Endothelial cell (in vitro differentiated cells): ENCODE measurements at regions not wholly inside any gene's neighbourhood (a gene's known extent, or its start where the extent isn't known, plus 50 kb on each side); places are given as distances from the start of the nearest gene placed in this dataset.

Experiments
- DNase-seq: peaks from one replicate; pipeline ENCODE4 v3.0.0; 2021; ENCODE audit warnings: low spot score
- H3K27ac Mint-ChIP-seq: one replicate; pipeline ENCODE4 v1.8.0; 2021; ENCODE audit warnings: mixed read lengths, inconsistent platforms; ENCODE audit not compliant: unreplicated experiment
- H3K27me3 Mint-ChIP-seq: one replicate; pipeline ENCODE4 v1.8.0; 2021; ENCODE audit warnings: mild to moderate bottlenecking, moderate library complexity, mixed read lengths, inconsistent platforms; ENCODE audit not compliant: unreplicated experiment
- H3K36me3 Mint-ChIP-seq: one replicate; pipeline ENCODE4 v1.8.0; 2021; ENCODE audit warnings: mild to moderate bottlenecking, low read depth, mixed read lengths, inconsistent platforms; ENCODE audit not compliant: unreplicated experiment
- H3K4me1 Mint-ChIP-seq: one replicate; pipeline ENCODE4 v1.8.0; 2021; ENCODE audit warnings: mild to moderate bottlenecking, mixed read lengths, inconsistent platforms; ENCODE audit not compliant: unreplicated experiment
- H3K4me3 Mint-ChIP-seq: one replicate; pipeline ENCODE4 v1.8.0; 2021; ENCODE audit warnings: mild to moderate bottlenecking, mixed read lengths, inconsistent platforms; ENCODE audit not compliant: unreplicated experiment
- H3K9me3 Mint-ChIP-seq: one replicate; pipeline ENCODE4 v1.8.0; 2021; ENCODE audit warnings: mixed read lengths, inconsistent platforms; ENCODE audit not compliant: unreplicated experiment
- CTCF ChIP-seq: fragments of 200-600 bp; sonication (generic); IDR thresholded peaks from one replicate; pipeline ENCODE4 v1.5.0; 2021; ENCODE audit warnings: antibody characterized with exemption; ENCODE audit not compliant: unreplicated experiment

- Mint-ChIP-seq H3K27ac (no peak overlapping the region), H3K36me3 (no peaks in the 10 kb centered on the region), H3K9me3 (no peaks in the 10 kb centered on the region), H3K4me1 (peaks cover 10% of the 10 kb centered on the region), H3K4me3 (no peak overlapping the region), H3K27me3 (peaks cover 5% of the 10 kb centered on the region)
- DNase-seq = no peak
- no peak for TF ChIP-seq CTCF
Observed at GRCh38 chr15:83356501-83357399, 72.3 kb upstream of the BNC1 start.

- TF ChIP-seq CTCF = no peak
- no peaks in the 10 kb centered on the region for H3K9me3 Mint-ChIP-seq
- no peak overlapping the region for H3K27ac Mint-ChIP-seq
- H3K36me3 Mint-ChIP-seq = no peaks in the 10 kb centered on the region
- peaks cover 7% of the 10 kb centered on the region for H3K27me3 Mint-ChIP-seq
- DNase-seq = no peak
- H3K4me1 Mint-ChIP-seq = peaks cover 10% of the 10 kb centered on the region
- no peak overlapping the region for H3K4me3 Mint-ChIP-seq
Observed at GRCh38 chr15:83358972-83359564, 74.6 kb upstream of the BNC1 start.

GRCh38 chr15:83362706-83363105 lies 78.2 kb upstream of the BNC1 start:
- no peaks in the 10 kb centered on the region for H3K9me3 Mint-ChIP-seq
- H3K36me3 Mint-ChIP-seq = no peaks in the 10 kb centered on the region
- DNase-seq = no peak
- peaks cover 7% of the 10 kb centered on the region for H3K27me3 Mint-ChIP-seq
- peaks cover 3% of the 10 kb centered on the region for H3K4me1 Mint-ChIP-seq
- H3K27ac Mint-ChIP-seq = no peak overlapping the region
- TF ChIP-seq CTCF = no peak
- no peak overlapping the region for H3K4me3 Mint-ChIP-seq

GRCh38 chr15:83364501-83364900 lies 80.0 kb upstream of the BNC1 start:
- Mint-ChIP-seq H3K27ac (no peak overlapping the region), H3K27me3 (peaks cover 7% of the 10 kb centered on the region), H3K4me1 (no peaks in the 10 kb centered on the region), H3K4me3 (no peak overlapping the region), H3K36me3 (no peaks in the 10 kb centered on the region), H3K9me3 (no peaks in the 10 kb centered on the region)
- TF ChIP-seq CTCF = no peak
- no peak for DNase-seq

DNA sequence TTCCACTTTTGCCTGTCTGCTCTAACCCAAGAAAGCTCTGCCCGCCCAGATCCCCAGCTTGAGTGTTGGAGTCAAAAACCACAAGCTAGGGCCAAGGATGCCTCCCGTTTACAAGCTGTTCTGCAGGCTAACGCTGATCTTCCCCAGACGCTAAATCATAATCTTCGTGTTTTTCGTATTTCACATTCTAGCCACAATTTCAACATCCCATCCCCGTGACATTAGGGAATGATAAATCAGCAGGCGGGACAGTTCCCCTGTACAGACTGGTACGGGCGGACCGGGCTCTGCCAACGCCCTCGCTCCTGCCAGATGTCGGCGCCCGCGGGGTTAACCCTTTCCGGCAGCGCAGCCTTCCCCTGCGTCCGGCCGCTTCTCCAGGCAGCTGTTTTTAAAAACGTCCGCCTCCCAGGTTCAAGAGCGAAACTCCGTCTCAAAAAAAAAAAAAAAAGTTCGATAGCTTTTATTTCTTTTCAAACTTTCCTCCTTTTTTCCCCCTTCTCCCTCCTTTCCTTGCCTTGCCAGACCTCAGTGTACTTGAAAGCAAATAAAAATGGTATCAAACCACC lies 81.0 kb upstream of the BNC1 start:
- DNase-seq = peak; percentile 54
- Mint-ChIP-seq H3K36me3 (no peaks in the 10 kb centered on the region), H3K9me3 (no peaks in the 10 kb centered on the region), H3K27ac (no peak overlapping the region), H3K27me3 (peaks cover 2% of the 10 kb centered on the region), H3K4me3 (peak overlapping the region; percentile 84), H3K4me1 (no peaks in the 10 kb centered on the region)
- no peak for TF ChIP-seq CTCF
